CD14-positive monocyte (primary cell): ENCODE measurements at regions not wholly inside any gene's neighbourhood (a gene's known extent, or its start where the extent isn't known, plus 50 kb on each side); places are given as distances from the start of the nearest gene placed in this dataset.
A peak's percentile ranks its signal among the peaks of the same experiment; 100 is the strongest.
"Not testable (repeated sequence)": the region's sequence is repeated elsewhere in the genome, so short reads cannot be mapped to it uniquely, and the experiment has no call there.

Experiments
- DNase-seq, 3 donors: peaks; one replicate each; pipeline ENCODE4 v3.0.0-alpha.2; 2011 to 2022
- H2AFZ ChIP-seq: 2 replicates; pipeline ENCODE4 v1.6.0; 2012; ENCODE audit warnings: mild to moderate bottlenecking, low read depth, low read length, inconsistent platforms; ENCODE audit not compliant: insufficient read depth, poor library complexity, severe bottlenecking
- H3K27ac ChIP-seq, 2 donors: 1 replicate in 1 of 2; 2 replicates in 1 of 2; pipeline ENCODE4 v1.5.1; 2012 to 2013; ENCODE audit warnings: low read length in 2 of 2, control low read depth in 1 of 2, inconsistent platforms in 1 of 2, low read depth in 1 of 2, mild to moderate bottlenecking in 1 of 2
- H3K27me3 ChIP-seq, 2 donors: one replicate each; pipeline versions ENCODE4 v1.6.0 to v1.6.1; 2011 to 2013; ENCODE audit warnings: low read length in 2 of 2; ENCODE audit not compliant: control insufficient read depth in 2 of 2, insufficient read depth in 2 of 2
- H3K36me3 ChIP-seq, 2 donors: replicated peaks in 1 of 2; 1 replicate in 1 of 2; 2 replicates in 1 of 2; pipeline versions ENCODE4 v1.5.1 to v1.6.1; 2012 to 2013; ENCODE audit warnings: low read length in 2 of 2, control low read depth in 1 of 2, inconsistent platforms in 1 of 2, mild to moderate bottlenecking in 1 of 2; ENCODE audit not compliant: insufficient read depth in 2 of 2, control insufficient read depth in 1 of 2
- H3K4me1 ChIP-seq, 2 donors: 1 replicate in 1 of 2; 2 replicates in 1 of 2; pipeline versions ENCODE4 v1.5.1 to v1.6.1; 2012 to 2013; ENCODE audit warnings: low read length in 2 of 2, control low read depth in 1 of 2, inconsistent platforms in 1 of 2, mild to moderate bottlenecking in 1 of 2, moderate library complexity in 1 of 2; ENCODE audit not compliant: insufficient read depth in 2 of 2, control insufficient read depth in 1 of 2
- H3K4me2 ChIP-seq: replicated peaks from 2 replicates; pipeline ENCODE3; 2012; ENCODE audit warnings: low read length, moderate library complexity, mild to moderate bottlenecking; ENCODE audit not compliant: poor library complexity, severe bottlenecking; ENCODE audit errors: extremely low read depth
- H3K4me3 ChIP-seq, 3 experiments: fragments of 200-600 bp in 1 of 3; sonication (generic) in 1 of 3; replicated peaks in 1 of 3; 1 replicate in 2 of 3; 2 replicates in 1 of 3; pipeline ENCODE4 v1.5.1; 2011 to 2013; ENCODE audit warnings: low read length in 3 of 3, mild to moderate bottlenecking in 3 of 3, control low read depth in 2 of 3, low read depth in 2 of 3, inconsistent platforms in 1 of 3, moderate library complexity in 1 of 3
- H3K79me2 ChIP-seq: 2 replicates; pipeline ENCODE4 v1.6.0; 2012; ENCODE audit warnings: mild to moderate bottlenecking, control low read depth, inconsistent platforms, low read length, moderate library complexity; ENCODE audit not compliant: insufficient read depth
- H3K9ac ChIP-seq: 2 replicates; pipeline ENCODE4 v1.6.0; 2017; ENCODE audit warnings: low read length, mild to moderate bottlenecking; ENCODE audit not compliant: insufficient read depth, poor library complexity, severe bottlenecking
- H3K9me3 ChIP-seq, 2 donors: replicated peaks in 1 of 2; 1 replicate in 1 of 2; 2 replicates in 1 of 2; pipeline versions ENCODE4 v1.5.1 to v1.6.1; 2012 to 2013; ENCODE audit warnings: low read length in 2 of 2, control low read depth in 1 of 2; ENCODE audit not compliant: control insufficient read depth in 1 of 2, insufficient read depth in 1 of 2
- H4K20me1 ChIP-seq: 2 replicates; pipeline ENCODE4 v1.6.0; 2012; ENCODE audit warnings: mild to moderate bottlenecking, low read length, control low read depth, moderate library complexity; ENCODE audit not compliant: insufficient read depth
- H3K27ac Mint-ChIP-seq, 7 donors: one replicate each; pipeline ENCODE4 v1.8.0; 2020; ENCODE audit warnings: mild to moderate bottlenecking in 7 of 7, mixed read lengths in 7 of 7, moderate library complexity in 6 of 7, inconsistent platforms in 2 of 7
- H3K27me3 Mint-ChIP-seq, 3 donors: one replicate each; pipeline ENCODE4 v1.8.0; 2021 to 2022; ENCODE audit warnings: low read depth in 3 of 3, mild to moderate bottlenecking in 3 of 3, mixed read lengths in 3 of 3, moderate library complexity in 3 of 3, inconsistent platforms in 1 of 3
- H3K36me3 Mint-ChIP-seq, 2 donors: one replicate each; pipeline ENCODE4 v1.8.0; 2020; ENCODE audit warnings: mixed read lengths in 2 of 2, inconsistent platforms in 1 of 2, mild to moderate bottlenecking in 1 of 2
- H3K4me1 Mint-ChIP-seq: one replicate; pipeline ENCODE4 v1.8.0; 2020; ENCODE audit warnings: mild to moderate bottlenecking, mixed read lengths
- H3K4me3 Mint-ChIP-seq, 2 donors: one replicate each; pipeline ENCODE4 v1.8.0; 2020; ENCODE audit warnings: mild to moderate bottlenecking in 2 of 2, mixed read lengths in 2 of 2, moderate library complexity in 1 of 2
- H3K9me3 Mint-ChIP-seq, 7 donors: one replicate each; pipeline ENCODE4 v1.8.0; 2020 to 2022; ENCODE audit warnings: mixed read lengths in 7 of 7, mild to moderate bottlenecking in 6 of 7, moderate library complexity in 6 of 7, inconsistent platforms in 2 of 7
- WGBS: methylation state at CpG from one replicate; pipeline ENCODE4 v1.1.5; 2013; ENCODE audit warnings: missing lambda C conversion rate; ENCODE audit not compliant: insufficient coverage; 5-methylcytosine and 5-hydroxymethylcytosine counted together
- intact Hi-C, 2 donors: fragments of 100-400 bp; cut with micrococcal nuclease; formaldehyde crosslinking; loops; one replicate each; pipeline versions ENCODE4 v1.15.0 to v1.15.1; 2023

DNA sequence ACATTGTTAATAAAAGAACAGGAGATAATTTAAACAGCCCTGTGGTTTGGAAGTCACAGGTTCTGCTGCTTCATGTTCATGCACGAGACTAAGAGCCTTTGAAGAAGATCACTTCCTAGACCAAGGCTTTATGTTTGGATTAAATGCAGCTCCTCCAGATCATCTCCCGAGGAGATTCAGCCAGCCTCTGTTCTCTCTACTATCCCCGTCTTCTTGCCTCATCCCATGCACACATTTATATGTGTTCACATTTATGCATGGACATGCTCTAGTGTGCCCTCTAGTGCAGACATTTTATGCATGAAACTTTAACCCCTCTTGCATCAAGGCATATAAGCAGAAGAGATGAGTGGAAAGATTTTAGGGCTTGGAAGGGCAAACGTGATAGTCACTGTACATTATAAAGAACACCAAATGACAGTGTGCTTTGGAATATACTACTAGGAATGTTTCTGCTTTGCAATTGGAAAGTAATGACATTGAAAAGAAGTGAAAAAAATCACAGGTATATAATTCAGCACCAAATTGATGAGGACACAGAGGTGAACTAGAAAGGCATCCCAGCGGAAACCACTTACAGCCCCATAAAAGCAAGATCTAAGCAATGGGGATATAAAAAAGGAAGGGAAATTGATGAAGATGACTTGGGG is 271.5 kb upstream of the PLGLB2 start:
- DNase-seq, intact Hi-C loops, H4K20me1 ChIP-seq, H3K4me3 ChIP-seq, H3K9me3 Mint-ChIP-seq, H2AFZ ChIP-seq, H3K4me1 Mint-ChIP-seq, H3K9me3 ChIP-seq, H3K4me1 ChIP-seq, H3K79me2 ChIP-seq, H3K27me3 ChIP-seq, H3K36me3 ChIP-seq, H3K27ac ChIP-seq, H3K27me3 Mint-ChIP-seq, H3K4me3 Mint-ChIP-seq, H3K36me3 Mint-ChIP-seq, H3K4me2 ChIP-seq, H3K9ac ChIP-seq: not testable (repeated sequence)
- H3K27ac Mint-ChIP-seq, result peak overlapping the region in 1 of 7 donors; percentile 47
- no CpG with 5 or more reads among the region's 5 CpGs for WGBS

DNA sequence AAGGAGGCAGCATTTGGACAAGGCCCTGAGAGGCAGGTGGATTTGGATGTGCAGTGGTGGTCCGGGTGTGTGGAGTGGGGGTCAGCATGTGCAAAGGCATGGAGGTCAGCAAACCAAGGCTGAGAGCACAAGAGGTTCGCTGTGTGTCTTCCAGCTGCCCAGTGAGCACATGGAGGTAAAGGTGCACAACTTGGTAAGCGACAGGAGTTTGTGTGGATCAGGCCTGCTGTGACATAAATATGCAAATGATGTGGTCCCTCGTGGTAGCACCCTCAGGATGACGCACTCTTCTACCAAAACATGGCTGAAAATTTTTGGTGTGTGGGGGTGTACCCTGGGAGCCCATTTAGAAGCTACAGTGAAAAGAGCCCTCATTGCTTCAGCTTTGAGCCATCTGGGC is 271.0 kb upstream of the PLGLB2 start:
- H3K9ac ChIP-seq, H3K79me2 ChIP-seq, H3K27ac ChIP-seq, H3K36me3 ChIP-seq, H3K4me3 Mint-ChIP-seq, H3K27me3 ChIP-seq, H3K4me3 ChIP-seq, intact Hi-C loops, H2AFZ ChIP-seq, DNase-seq, H3K4me1 ChIP-seq, H3K9me3 ChIP-seq, H3K9me3 Mint-ChIP-seq, H3K4me1 Mint-ChIP-seq, H3K27me3 Mint-ChIP-seq, H3K4me2 ChIP-seq, H4K20me1 ChIP-seq, H3K36me3 Mint-ChIP-seq: not testable (repeated sequence)
- 84% methylated on average over 2 of the region's 5 CpGs for WGBS
- H3K27ac Mint-ChIP-seq, result peak overlapping the region in 1 of 7 donors; percentile 47

DNA sequence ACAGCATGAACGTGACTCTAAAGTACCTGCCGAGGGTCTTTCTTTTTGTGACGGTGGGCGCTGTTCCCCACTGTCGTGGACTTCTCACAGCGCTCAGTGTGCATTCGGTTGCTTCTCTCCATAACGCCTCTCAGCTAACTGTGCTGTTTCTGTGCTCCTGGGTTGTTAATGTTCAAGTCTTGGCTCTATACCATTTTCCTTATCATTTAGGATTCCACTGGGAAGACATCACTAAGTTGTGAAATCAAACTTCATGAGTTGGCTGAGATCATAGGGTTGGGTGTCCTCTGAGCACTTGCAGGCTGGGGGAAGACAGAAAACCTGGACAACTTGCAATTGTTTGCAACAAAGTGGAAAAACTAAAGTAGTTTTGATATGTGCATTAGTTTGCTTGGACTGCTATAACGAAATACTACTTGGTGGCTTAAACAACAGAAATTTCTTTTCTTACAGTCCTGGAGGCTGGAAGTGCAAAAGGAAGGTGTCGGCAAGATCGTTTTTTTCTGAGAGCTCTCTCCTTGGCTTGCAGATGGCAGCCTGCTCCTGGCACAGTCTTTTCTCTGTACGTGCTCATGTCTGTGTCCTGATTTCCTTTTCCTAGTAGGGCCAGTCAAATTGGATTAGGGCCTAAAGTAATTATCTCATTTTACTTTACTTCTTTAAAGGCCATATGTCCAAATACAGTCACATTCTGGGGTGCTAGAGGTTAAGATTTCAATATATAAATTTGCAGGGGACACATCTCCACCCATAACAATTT is 270.0 kb upstream of the PLGLB2 start:
- H3K27me3 ChIP-seq, H3K4me2 ChIP-seq, H3K27ac Mint-ChIP-seq, H3K4me3 Mint-ChIP-seq, H3K9ac ChIP-seq, H2AFZ ChIP-seq, intact Hi-C loops, H3K36me3 ChIP-seq, H3K4me3 ChIP-seq, DNase-seq, H3K4me1 Mint-ChIP-seq, H3K27me3 Mint-ChIP-seq, H3K9me3 Mint-ChIP-seq, H3K79me2 ChIP-seq, H3K9me3 ChIP-seq, H3K4me1 ChIP-seq, H4K20me1 ChIP-seq, H3K27ac ChIP-seq: not testable (repeated sequence)
- peaks cover 5 to 12% of the 10 kb centered on the region in 2 donors for H3K36me3 Mint-ChIP-seq
- no CpG with 5 or more reads among the region's 12 CpGs for WGBS

DNA sequence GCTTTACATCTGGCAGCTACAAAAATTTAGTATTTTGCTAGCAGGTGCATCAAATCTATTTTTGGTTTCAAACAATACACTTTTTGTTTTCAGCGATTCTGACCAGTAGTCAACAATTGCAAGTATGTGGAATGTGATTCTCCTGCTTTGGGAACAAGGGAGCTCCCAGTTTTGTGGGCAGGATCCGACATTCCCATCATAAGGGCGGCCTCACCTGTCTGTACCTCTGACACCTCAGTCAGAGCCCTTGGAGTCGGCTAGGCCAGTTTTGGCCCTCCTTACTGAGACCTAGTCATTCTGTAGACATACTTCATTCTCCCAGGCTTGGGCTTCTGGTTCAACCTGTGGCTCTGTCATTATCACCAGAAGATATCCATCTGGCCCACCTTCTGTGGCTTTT is 269.0 kb upstream of the PLGLB2 start:
- H4K20me1 ChIP-seq, intact Hi-C loops, H3K4me3 ChIP-seq, H2AFZ ChIP-seq, H3K27me3 Mint-ChIP-seq, H3K27me3 ChIP-seq, H3K9me3 Mint-ChIP-seq, H3K4me2 ChIP-seq, DNase-seq, H3K79me2 ChIP-seq, H3K27ac ChIP-seq, H3K9ac ChIP-seq, H3K27ac Mint-ChIP-seq, H3K9me3 ChIP-seq, H3K36me3 ChIP-seq, H3K4me3 Mint-ChIP-seq, H3K4me1 ChIP-seq: not testable (repeated sequence)
- WGBS, result no CpG with 5 or more reads among the region's 4 CpGs
- peaks cover 10% of the 10 kb centered on the region for H3K4me1 Mint-ChIP-seq
- peaks cover 5 to 12% of the 10 kb centered on the region in 2 donors for H3K36me3 Mint-ChIP-seq
